ENCODE measurements at regions not wholly inside any gene's neighbourhood (a gene's known extent, or its start where the extent isn't known, plus 50 kb on each side); places are given as distances from the start of the nearest gene placed in this dataset.

DNA sequence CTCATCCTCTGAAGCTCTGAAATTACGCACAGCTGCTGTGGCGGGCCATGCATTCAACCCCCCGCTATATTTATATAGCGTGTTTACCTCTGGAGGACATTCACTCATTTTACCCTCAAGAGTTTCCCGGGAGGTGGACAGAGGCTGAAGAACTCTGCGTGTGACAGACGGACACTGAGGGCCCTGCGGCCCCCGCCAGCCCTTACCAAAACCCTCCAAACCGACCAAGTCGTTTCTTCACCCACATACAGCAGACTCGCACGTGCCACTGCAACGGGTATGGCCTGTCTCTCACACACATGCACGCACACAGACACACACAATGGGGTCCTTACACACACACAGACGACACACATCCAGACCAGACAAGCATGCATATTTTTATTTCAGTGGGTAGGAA, 216.4 kb upstream of the FOXF1 start:
- no peak for DNase-seq (ENCODE audit: low read depth in 2 of 2)

DNA sequence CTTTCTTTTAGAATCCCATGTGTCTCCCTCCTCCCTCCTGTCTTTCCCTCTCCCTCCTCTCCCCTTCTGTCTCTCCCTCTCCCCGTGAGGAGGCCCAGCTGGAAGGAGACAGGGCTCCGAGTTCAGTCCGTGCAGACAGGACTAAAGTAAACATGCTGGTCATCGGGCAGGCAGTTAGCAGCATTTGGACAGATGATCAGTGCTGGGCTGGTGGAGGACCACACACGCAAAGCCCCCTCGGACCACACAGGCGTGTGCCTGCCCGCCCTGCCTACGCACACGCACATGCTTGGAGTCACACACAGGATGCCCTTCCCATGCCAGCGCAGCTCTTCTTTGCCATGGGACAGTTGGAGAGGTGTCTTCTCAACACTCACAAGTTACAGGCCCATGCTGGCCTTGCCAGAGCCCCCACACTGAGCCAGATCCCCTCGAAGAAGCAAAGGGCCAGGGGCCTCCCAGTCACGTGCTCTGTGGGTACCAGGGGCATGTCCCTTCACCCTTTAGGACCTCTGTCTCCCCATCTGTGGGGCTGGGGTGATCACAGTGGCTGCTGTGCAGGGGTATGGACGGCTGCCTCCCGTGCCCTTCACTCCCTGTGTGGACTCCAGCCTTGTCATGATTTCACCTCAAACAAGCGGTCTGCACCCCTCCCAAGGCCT, 215.7 kb upstream of the FOXF1 start:
- no peak for DNase-seq (ENCODE audit: low read depth in 2 of 2)

DNA sequence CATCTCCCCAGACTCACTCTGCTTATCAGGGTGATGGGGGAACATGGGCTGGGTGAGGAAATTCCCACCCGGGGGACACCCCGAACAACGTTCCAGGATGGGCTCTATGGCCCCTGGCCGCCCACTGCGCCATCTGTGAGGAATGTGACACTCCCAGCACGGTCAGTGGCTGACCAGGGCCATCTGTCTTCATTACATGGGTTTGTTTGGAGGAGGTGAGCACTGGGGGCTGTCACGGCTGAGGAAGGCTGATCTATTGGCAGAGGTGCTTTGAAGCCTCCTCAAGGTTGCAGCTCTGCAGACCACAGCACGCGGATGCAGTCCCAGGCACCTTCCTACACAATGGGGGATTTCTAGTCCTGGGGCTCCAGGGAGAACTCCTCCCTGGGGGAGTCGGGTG, 214.1 kb upstream of the FOXF1 start:
- no peak for DNase-seq (ENCODE audit: low read depth in 2 of 2)

DNA sequence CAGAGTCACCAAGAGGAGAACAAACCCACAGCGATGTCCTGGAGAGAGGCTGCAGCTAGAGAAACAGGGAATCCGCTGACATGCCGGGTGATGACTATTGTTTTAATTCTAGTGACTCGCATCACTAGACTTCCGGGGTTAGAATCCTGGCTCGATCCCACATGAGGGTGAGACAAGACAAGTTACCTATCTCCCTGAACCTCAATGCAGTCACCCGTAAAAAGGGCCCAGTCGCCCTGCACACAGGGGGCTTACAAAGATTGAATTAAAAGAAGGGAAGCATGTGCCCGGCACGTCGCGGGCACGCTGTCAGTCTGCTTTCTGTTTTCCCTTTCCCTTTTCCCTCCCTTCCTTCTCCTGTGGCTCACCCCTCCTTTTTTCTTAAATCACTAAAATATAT, 212.9 kb upstream of the FOXF1 start:
- DNase-seq (ENCODE audit: low read depth in 2 of 2): no peak

DNA sequence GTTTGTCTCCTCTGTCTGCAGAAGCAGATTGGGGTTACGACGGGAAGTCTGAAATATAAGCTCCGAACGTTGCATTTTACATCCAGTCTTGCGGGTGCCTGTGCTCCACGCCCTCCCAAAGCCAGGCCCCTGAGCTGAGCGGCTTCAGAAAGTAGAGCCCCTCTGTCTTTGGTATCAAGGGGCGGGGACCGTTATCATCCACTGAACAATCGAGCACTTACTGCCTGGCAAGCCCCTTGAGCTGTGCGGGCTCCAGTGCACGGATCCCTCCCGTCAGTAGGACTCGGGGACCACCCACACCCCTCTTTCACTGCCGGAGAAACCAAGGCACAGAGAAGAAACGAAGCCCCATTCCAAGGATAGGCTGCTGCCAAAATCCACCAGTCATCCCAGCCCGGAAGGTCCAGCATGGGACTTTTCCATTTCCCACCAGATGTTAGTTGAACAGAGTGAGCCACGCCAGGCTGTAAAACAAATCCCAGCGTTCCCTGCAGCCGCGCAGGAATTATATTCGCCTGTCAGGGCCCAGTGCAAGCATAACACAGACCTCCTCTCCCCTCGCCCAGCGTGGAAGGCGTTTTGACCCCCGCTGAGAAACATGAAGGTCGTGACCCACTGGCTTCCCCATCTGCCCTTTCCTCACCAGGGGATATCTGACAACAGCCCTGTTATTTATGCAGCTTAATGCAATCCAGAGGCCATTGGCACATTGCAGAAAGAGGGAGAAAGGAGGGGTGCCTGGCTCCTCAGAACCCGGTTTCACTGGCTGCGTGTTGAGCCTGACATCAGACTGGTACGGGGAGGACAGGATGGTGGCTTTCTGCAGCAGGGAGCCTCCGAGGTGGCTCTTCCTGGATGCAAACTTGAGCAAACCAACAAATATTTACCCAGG, 212.2 kb upstream of the FOXF1 start:
- DNase-seq (ENCODE audit: low read depth in 2 of 2): no peak

DNA sequence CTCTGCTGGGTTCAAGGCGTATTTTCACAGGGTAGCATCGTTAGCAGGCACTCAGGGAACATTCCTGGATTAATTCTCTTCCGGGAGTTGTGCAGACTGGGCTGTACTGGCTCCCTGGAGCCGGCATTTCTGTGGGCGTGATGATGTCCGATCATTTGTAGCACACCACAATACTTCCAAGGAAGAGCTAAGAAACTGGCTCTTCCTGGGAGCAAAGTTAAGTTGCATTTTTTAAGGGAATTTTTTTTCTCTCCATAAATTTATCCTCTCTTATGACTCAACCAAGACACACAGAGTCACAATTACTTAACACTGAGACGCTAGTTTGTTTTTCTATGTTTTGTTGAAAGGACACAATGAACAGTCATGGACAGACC, 211.6 kb upstream of the FOXF1 start:
- DNase-seq (ENCODE audit: low read depth in 2 of 2): no peak

DNA sequence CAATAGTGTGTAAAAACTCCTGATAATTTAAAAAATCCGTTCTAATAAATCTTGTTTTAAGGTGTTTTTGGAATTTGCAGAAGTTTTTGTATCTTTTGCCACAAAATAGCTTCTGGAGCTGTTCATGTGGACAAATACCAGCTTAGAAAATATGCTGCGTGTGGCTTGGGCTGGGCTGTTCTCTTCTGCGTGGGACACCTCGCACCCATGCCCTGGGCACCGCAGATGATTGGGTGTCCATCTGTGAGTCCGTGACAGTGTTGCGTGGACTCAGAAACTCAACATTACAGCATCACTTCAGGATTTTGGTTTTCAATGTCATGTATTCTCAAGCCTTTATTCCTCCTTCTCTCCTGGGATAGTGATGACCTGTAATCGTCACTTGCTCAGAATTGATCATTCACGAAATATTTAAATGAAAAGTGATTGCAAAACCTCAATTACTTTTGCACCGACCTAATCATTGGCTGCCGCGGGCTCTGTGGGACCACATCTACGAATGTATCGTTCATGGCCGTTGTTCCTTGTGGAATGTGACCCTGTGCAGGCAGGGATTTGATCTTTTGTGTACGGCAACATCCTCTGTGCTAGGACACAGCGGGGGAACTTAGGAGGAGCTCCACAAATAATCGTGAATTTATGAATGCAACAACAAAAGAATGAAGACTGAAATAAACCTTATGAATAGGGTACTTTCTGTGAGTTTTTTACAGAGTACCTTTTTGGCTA, 210.3 kb upstream of the FOXF1 start:
- DNase-seq (ENCODE audit: low read depth in 2 of 2): no peak

DNA sequence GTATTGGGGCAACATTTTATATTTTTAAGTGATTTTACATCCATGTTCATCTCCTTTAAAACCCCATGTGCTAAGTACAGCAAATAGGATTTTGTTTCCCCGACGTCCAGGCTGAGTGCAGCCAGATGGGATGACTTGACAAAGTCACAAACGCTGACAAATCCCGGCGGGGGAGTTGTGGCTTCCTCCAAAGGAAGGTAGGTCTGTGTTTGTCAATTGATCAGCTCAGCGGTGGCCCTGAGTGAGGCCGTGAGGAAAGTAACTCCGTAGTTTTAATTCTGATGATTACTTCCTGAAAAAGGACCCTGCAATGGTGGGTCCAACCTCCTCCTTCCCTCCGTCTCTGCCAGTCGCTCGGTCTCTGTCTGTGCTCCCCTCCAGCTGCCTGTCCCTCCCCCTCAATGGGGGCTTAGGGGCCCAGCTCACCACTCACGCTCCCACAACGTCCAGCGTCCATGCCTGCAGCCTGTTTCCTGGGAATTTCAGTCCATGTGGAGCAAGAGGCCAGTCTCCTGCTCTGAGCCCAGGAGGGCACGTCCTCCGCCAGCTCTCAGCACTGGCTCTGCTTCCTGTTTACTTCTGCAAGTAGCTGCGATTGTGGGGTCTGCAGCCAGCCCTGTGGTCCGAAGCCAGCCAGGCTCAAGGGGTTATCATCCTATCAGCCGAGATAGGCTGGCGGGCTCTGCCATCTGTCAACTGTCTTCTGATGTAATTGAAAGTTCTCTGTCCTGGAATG, 209.4 kb upstream of the FOXF1 start:
- no peak for DNase-seq (ENCODE audit: low read depth in 2 of 2)

DNA sequence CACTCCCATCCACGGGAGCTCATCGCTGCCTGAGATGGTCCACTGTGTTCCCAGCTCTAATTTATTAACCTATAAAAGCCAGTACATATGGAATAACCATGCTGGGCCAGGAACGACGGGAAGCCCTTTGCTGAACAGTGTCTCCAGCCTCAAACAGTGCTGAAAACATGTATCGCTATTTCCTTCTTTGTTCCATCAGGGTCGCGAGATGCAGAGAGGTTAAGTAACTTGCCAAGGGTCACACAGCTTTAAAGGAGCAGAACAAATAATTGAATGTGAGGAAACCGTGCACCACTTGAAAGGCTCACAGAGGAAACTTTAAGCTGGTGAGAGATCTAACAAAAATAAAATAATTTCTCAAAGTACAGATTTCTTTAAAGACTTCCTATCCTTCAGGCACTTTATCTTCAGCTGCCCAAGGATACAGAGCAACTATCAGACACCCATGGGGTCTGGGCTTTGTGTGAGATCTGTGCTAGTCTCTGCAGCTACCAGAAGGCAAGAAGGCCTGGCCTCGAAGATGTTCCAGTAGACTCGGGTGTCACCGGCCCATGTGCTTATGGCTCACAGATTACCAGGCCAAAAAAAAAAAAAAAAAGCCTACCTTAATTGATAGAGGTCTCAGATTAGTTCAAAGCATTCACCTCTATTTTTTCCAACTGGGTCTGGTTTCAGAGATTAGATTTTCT, 207.8 kb upstream of the FOXF1 start:
- DNase-seq (ENCODE audit: low read depth in 2 of 2): no peak

DNA sequence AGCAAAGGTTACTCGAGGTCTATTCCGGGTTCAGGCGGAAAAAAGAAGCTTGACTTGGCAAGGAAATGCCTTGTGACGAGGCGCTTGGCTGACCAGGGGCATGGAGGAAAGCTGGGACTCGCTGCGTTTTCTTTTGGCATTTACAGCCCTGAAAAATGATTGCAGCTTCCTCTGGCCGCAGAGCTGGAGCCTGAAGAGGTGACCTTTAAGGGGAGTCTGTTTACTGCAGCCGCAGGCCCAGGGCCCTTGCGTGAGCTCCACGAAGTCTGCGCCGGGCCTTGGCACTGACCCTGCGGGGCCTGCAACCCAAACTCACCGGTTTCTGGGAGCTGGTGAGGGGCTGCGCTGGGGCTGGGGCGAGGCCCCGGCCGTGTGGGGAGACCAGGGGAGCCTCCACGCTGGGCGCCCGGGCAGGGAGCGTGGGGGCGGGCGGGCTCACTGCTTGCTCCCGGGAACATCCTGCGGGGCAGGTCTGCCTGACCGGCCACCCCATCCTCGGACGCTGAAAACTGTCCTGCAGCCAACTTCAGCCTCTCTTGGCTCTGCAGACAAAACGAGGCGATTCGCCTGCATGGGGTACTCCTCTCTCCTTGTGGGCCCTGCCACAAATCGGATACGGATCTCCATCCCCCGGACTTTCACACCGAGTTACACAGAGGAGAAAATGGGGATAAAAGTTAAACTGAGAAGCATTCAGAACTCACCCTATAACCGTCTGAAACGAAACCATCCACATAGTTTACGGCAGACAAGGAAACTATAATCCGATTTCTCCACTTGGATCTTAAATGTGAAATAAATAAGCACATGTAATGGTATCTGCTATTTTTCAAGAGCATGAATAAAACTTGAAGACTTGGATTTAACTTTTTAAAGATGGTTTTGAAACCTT, 206.3 kb upstream of the FOXF1 start:
- no peak for DNase-seq (ENCODE audit: low read depth in 2 of 2)

DNA sequence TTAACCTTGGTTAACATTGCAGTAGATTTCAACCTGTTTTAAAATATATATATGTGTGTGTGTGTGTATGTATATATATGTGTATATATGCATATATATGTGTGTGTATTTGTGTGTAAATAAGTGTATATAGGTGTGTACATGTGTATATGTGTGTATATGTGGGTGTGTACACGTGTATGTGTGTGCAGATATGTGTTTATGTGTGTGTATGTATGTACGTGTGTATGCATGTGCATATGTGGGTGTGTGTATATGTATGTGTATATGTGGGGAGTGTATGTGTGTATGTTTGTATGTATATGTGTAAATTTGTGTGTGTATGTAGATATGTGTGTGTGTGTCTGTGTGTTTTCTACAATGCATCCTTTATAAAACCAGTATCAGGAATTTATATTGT, 205.5 kb upstream of the FOXF1 start:
- DNase-seq (ENCODE audit: low read depth in 2 of 2): no peak

DNA sequence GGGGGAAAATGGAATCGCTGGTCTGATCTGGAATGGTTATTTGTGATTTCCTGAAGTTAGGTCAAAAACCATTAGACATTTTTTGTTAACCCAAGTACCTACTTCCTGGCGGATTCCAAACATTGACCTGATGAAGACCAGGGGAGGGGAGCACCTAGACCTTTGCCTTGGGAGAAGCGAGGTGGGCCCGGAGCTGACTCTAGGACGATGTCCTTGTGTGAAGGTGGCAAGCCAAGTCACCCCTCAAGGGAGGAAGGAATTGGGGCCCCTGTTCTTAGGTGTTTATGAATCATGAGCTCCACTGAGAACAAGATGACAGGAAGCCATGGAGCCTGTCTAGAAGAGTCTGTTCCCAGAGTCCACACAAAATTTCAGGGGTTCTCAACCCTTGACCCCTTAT, 204.9 kb upstream of the FOXF1 start:
- no peak for DNase-seq (ENCODE audit: low read depth in 2 of 2)

DNA sequence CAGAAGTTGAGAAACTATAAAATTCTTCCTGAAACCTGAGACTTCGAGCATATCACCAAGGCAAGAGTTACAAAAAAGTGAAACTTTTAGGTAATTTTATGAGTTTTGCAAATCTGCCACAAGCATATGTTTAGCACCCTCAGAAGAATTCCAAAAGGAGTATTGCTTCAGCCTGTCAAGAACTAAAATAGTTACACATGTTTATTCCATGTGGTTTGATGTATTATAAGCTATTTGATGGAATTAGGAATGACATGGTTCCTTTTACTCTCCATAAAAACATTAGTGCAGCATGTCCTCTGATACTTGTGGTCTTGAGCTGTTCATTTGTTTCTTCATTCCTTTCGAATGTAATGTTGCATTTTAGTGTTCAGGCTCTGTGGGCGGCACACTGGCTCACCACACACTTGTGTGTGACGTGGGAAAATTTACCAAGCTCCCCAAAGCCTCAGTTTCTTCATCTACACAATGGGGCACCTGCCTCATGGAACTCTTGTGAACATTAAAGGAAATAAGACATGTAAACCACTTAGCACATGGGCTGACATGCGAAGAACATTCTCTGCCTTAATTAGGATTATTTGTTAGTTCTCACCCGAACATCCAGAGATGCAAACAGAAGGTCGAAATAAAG, 204.2 kb upstream of the FOXF1 start:
- peak; percentile 89 to 93 for DNase-seq (ENCODE audit: low read depth in 2 of 2)

DNA sequence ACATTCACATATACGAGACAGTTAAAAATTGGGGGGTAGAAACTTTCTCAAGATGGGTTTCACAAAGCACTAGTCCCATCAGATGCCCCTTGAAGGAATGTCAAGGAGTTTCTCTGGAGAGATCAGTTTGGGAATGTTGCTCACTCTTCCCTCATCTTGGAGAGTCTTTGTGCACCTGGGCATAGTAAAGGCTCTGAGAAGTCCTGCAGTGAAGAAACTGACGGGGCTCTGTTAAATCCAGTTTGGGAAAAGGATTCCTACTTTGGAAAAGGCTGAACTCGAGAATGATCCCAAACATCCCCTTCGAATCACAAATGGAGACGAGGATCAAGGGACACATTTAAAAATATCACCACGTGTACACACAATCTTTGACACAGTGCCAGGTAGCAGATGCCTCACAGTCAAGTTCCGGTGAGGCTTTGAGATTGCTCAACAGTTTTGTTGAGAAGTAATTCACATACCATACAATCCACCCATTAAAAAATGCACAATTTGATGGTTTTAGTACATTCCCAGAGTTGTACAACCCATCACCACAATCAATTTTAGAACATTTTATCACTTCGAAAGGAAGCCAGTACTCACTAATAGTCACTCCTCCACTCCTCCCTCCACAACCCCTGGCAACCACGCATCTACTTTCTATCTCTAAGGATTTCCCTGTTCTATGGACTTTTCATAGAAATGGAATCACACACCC, 203.4 kb upstream of the FOXF1 start:
- peak; percentile 90 to 92 for DNase-seq (ENCODE audit: low read depth in 2 of 2)

DNA sequence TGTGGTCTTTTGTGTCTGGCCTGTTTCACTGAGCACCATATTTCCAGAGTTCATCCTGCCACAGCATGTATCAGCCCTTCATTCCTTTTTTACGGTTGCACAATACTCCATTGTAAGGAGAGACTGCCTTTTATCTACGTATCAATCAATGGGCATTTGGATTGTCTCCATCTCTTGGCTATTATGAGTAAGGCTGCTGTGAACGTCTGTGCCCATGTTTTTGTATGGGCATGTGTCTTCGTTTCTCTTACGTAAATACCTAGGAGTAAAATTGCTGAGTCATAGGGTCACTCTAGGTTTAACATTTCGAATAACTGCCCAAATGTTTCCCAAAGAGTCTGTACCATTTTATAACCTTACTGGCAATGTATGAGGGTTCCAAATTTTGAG, 202.8 kb upstream of the FOXF1 start:
- DNase-seq (ENCODE audit: low read depth in 2 of 2): no peak

DNA sequence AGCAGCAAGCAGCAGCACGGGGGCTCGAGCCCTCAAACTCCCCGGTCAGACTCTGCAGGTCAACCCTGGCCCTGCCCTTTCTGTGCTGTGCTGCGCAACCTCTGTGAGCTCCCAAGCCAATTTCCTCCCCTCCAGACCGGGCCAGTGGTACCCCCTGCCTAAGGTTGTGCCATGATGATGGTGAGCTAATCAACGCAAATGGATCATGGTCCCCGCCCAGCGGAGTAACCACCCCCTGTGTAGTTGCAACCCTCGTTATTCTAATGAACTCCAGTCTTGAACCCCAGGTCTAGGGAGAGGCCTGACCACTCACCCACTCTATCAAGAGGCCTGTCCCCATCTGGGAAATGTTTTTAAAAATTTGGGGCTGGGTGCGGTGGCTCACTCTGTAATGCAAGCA, 201.8 kb upstream of the FOXF1 start:
- no peak for DNase-seq (ENCODE audit: low read depth in 2 of 2)

DNA sequence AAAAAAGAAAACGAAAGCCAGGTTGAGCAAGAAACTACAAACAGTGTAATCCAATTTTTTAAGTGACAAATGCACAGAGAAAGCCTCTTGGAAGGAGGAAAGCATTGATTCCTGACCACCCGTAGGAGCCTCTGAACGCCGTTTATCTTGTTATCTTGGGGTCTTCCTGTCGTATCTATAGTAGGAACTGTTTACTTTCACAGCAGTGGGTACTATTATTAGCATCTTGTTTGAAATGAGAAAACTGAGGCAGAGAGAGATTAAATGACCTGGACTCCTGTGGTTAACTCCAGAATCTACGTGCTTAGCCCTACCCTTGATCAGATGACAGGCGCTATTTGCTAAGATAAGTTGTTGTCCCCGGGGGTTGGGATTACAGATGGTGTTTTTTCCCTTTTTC, 196.7 kb upstream of the FOXF1 start:
- DNase-seq (ENCODE audit: low read depth in 2 of 2): no peak

DNA sequence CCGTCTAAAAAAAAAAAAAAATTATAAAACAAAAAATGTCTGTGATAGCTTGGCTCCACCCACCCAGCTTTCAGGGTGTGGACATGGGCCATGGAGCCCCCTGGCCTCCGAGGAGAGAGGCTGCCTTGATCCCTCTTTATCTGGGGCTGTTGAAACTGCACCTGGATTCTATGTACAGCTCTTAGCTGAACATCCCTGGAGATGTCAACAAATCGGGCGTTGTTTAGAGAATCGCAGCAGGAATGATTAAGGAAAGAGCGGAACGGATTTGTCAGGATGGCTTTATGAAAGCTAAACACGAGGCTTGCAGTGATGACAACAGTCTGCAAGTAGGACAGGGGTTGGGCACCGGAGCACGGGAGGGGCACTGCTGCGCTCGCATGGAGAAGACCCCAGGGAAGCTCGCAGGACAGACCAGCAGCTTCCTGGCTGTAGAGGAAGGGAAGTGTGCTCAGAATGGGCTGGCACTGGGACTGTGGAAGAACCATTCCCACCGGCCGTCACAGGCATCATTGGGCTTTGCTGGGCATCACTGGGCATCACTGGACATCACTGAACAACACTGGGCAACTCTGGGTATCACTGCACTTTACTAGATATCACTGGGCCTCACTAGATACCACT, 195.8 kb upstream of the FOXF1 start:
- no peak for DNase-seq (ENCODE audit: low read depth in 2 of 2)

Measured in fibroblast of skin of left quadriceps (primary cell).